HAP-1 (cell line): ENCODE measurements at regions not wholly inside any gene's neighbourhood (a gene's known extent, or its start where the extent isn't known, plus 50 kb on each side); places are given as distances from the start of the nearest gene placed in this dataset.
"Not testable (repeated sequence)": the region's sequence is repeated elsewhere in the genome, so short reads cannot be mapped to it uniquely, and the experiment has no call there.

Source experiments
- DNase-seq, 2 experiments: peaks; one replicate each; pipeline ENCODE4 v3.0.0-alpha.2; 2016 to 2020; ENCODE audit warnings: low spot score in 2 of 2
- H3K27me3 ChIP-seq: fragments of 250-450 bp; sonication (Bioruptor Pico); 2 replicates; pipeline ENCODE4 v1.5.1; 2020; ENCODE audit warnings: low read depth, mild to moderate bottlenecking, moderate library complexity
- H3K36me3 ChIP-seq: fragments of 250-450 bp; sonication (Bioruptor Pico); replicated peaks from 2 replicates; pipeline ENCODE4 v1.5.1; 2020; ENCODE audit warnings: mild to moderate bottlenecking
- H3K4me1 ChIP-seq: fragments of 250-450 bp; sonication (Bioruptor Pico); 2 replicates; pipeline ENCODE4 v1.5.1; 2020; ENCODE audit warnings: mild to moderate bottlenecking
- H3K4me3 ChIP-seq: fragments of 250-450 bp; sonication (Bioruptor Pico); 2 replicates; pipeline ENCODE4 v1.5.1; 2020; ENCODE audit warnings: mild to moderate bottlenecking, moderate library complexity
- H3K9me3 ChIP-seq: fragments of 250-450 bp; sonication (Bioruptor Pico); 2 replicates; pipeline ENCODE4 v1.5.1; 2020; ENCODE audit warnings: mild to moderate bottlenecking, moderate library complexity
- in situ Hi-C: fragments of 300-500 bp; cut with MboI; formaldehyde crosslinking; loops from 3 replicates; pipeline ENCODE4 v1.14.3; 2020; ENCODE audit warnings: low sequenced_read_pairs, inconsistent platforms, mixed read lengths

DNA sequence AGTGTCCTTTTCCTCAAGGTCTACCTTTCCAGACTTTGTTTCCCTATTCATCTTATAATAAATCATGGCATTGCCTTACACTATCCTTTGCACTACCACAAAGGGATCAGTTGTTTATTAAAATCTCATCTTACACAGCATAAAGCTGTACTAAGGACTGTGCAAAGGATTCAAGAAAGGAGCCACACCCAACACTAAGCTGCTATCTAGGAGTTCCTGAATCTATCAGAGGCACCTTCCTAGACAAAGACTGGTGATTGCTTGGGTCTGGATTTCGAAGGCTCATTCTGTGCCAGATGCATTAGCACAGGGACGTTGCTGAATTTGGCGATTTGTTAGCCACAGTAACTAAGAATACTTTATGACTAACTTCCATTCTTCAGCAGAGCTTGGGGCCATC, 412.0 kb downstream of the NUP35 start:
- H3K4me1 ChIP-seq: peaks cover 15% of the 10 kb centered on the region
- no peaks in the 10 kb centered on the region for H3K36me3 ChIP-seq
- H3K9me3 ChIP-seq: no peaks in the 10 kb centered on the region
- no peaks in the 10 kb centered on the region for H3K27me3 ChIP-seq
- DNase-seq: no peak
- no peak overlapping the region for H3K4me3 ChIP-seq
- in situ Hi-C loops: no loop called here

- no peaks in the 10 kb centered on the region for H3K27me3 ChIP-seq
- peaks cover 15% of the 10 kb centered on the region for H3K4me1 ChIP-seq
- DNase-seq: no peak
- in situ Hi-C loops: no loop called here
- no peaks in the 10 kb centered on the region for H3K36me3 ChIP-seq
- no peaks in the 10 kb centered on the region for H3K9me3 ChIP-seq
- no peak overlapping the region for H3K4me3 ChIP-seq
Observed at GRCh38 chr2:183536714-183537113, 412.5 kb downstream of the NUP35 start.

DNA sequence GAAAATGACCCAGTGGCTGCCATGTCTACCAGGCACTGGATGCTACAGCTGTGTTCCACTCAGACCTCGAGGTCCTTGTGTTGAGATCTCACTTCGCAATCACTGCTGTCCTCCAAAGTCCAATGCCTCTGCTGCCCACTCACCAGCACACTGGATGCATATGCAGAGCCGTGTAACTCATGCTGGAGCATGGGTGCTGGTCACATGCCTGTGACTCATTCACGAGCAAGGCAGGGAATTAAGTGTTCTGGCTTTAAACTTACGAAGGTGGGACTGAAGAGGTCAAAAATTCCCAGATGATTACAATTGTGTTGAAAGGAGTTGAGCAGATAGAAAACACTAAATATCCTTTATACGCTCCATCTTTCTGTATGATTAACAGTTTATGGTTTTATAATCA, 417.5 kb downstream of the NUP35 start:
- Histone ChIP-seq H3K27me3 (no peaks in the 10 kb centered on the region), H3K4me3 (no peak overlapping the region), H3K36me3 (no peaks in the 10 kb centered on the region), H3K4me1 (peaks cover 15% of the 10 kb centered on the region), H3K9me3 (no peaks in the 10 kb centered on the region)
- in situ Hi-C loops: no loop called here
- no peak for DNase-seq

DNA sequence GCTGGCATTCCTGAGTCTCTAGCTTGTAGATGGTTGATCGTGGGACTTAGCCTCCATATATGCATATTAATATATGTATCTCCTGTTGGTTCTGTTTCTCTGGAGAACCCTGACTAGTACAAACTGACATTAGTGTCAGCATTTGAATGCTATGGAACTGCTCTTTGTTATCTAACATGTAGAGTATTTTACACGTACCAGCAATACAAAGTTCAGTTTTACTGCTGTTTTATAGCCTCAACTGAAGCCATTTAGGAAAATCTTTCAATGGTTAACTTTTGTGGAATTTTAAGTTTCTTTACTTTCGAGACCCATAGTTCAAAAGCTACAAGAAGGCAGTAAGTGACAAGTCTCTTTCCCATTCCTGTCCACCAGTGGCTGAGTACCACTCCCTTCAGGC, 418.4 kb downstream of the NUP35 start:
- in situ Hi-C loops: no loop called here

DNA sequence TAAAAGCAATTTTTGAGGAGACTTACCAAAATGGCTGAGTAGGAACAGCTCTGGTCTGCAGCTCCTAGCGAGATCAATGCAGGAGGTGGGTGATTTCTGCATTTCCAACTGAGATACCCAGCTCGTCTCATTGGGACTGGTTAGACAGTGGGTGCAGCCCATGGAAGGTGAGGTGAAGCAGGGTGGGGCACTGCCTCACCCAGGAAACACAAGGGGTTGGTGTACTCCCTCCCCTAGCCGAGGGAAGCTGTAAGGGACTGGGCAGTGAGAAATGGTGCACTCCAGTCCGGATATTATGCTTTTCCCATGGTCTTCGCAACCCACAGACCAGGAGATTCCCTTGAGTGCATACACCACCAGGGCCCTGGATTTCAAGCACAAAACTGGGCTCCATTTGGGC, 419.0 kb downstream of the NUP35 start:
- in situ Hi-C loops: no loop called here
- no peak overlapping the region for H3K4me3 ChIP-seq
- no peaks in the 10 kb centered on the region for H3K9me3 ChIP-seq
- no peaks in the 10 kb centered on the region for H3K36me3 ChIP-seq
- no peak for DNase-seq
- H3K27me3 ChIP-seq: no peaks in the 10 kb centered on the region
- peaks cover 4% of the 10 kb centered on the region for H3K4me1 ChIP-seq

More for the DNA sequence above, 418.4 kb downstream of the NUP35 start:
- Histone ChIP-seq H3K36me3 (no peaks in the 10 kb centered on the region), H3K27me3 (no peaks in the 10 kb centered on the region), H3K4me1 (peaks cover 11% of the 10 kb centered on the region), H3K9me3 (no peaks in the 10 kb centered on the region), H3K4me3 (no peak overlapping the region)
- no peak for DNase-seq

DNA sequence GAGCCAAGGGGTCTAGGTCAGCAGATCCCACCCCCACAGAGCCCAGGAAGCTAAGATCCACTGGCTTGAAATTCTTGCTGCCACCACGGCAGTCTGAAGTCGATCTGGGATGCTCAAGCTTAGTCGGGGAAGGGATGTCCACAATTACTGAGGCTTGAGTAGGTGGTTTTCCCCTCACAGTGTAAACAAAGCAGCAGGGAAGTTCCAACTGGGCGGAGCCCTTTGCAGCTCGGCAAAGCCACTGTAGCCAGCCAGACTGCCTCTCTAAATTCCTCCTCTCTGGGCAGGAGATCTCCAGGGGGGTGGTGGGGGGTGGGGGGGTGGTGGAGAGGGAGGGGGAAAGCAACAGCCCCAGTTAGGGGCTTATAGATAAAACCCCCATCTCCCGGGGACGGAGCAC, 419.5 kb downstream of the NUP35 start:
- no peak for DNase-seq

DNA sequence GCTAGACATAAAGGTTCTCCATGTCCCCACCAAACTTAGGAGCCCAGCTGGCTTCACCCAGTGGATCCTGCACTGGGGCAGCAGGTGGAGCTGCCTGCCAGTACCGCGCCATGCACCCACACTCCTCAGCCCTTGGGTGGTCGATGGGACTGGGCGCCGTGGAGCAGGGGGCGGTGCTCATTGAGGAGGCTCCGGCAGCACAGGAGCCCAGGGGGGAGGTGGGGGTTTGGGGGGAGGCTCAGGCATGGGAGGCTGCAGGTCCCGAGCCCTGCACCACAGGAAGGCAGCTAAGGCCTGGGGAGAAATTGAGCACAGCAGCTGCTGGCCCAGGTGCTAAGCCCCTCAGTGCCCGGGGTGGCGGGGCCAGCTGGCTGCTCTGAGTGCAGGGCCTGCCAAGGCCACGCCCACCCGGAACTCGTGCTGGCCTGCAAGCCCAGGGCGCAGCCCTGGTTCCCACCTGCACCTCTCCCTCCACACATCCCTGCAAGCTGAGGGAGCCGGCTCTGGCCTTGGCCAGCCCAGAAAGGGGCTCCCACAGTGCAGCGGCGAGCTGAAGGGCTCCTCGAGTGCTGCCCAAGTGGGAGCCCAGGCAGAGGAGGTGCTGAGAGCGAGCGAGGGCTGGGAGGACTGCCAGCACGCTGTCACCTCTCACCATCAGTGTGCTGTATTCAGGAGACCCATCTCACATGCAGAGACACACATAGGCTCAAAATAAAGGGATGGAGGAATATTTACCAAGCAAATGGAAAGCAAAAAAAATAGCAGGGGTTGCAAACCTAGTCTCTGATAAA, 422.5 kb downstream of the NUP35 start:
- not testable (repeated sequence) for DNase-seq, H3K9me3 ChIP-seq

More for the DNA sequence above, 419.5 kb downstream of the NUP35 start:
- in situ Hi-C loops: no loop called here
- Histone ChIP-seq H3K27me3 (no peaks in the 10 kb centered on the region), H3K36me3 (no peaks in the 10 kb centered on the region), H3K9me3 (no peaks in the 10 kb centered on the region), H3K4me3 (no peak overlapping the region), H3K4me1 (no peaks in the 10 kb centered on the region; the same call in 1 of the 2 replicates)

DNA sequence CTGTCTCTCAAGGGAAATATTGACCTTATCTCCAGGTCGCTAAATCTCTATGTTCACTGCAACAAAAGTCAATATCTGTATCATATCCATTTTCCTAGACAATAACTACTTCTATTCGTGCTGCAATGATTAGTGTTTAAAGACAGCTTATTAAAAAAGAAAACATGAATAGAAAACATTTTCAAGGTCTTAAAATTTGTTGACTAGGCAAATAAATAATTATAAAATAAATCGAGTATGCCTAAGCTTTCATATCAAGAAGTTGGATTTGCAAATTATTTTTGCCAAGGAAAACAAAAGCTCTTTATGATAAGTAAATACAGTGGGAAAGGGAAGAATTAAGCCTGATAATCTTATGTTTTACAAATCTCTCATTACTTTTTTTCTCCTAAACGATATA, 428.5 kb downstream of the NUP35 start:
- Histone ChIP-seq H3K4me3 (no peak overlapping the region), H3K36me3 (no peaks in the 10 kb centered on the region), H3K4me1 (no peaks in the 10 kb centered on the region), H3K27me3 (no peaks in the 10 kb centered on the region), H3K9me3 (no peaks in the 10 kb centered on the region)
- in situ Hi-C loops: no loop called here
- DNase-seq: no peak

More for the DNA sequence above, 422.5 kb downstream of the NUP35 start:
- in situ Hi-C loops, H3K4me1 ChIP-seq, H3K36me3 ChIP-seq, H3K27me3 ChIP-seq, H3K4me3 ChIP-seq: not testable (repeated sequence)

- no peaks in the 10 kb centered on the region for H3K27me3 ChIP-seq
- H3K9me3 ChIP-seq: no peaks in the 10 kb centered on the region
- in situ Hi-C loops: no loop called here
- H3K36me3 ChIP-seq: no peaks in the 10 kb centered on the region
- no peak overlapping the region for H3K4me3 ChIP-seq
- peaks cover 14% of the 10 kb centered on the region for H3K4me1 ChIP-seq
- no peak for DNase-seq
Observed at GRCh38 chr2:183564726-183565125, 440.5 kb downstream of the NUP35 start.

- H3K27me3 ChIP-seq: no peaks in the 10 kb centered on the region
- H3K4me1 ChIP-seq: peaks cover 17% of the 10 kb centered on the region
- in situ Hi-C loops: no loop called here
- H3K36me3 ChIP-seq: no peaks in the 10 kb centered on the region
- no peak overlapping the region for H3K4me3 ChIP-seq
- DNase-seq: peak; percentile 20 to 93
- no peaks in the 10 kb centered on the region for H3K9me3 ChIP-seq
Observed at GRCh38 chr2:183575481-183575880, 451.2 kb downstream of the NUP35 start.

DNA sequence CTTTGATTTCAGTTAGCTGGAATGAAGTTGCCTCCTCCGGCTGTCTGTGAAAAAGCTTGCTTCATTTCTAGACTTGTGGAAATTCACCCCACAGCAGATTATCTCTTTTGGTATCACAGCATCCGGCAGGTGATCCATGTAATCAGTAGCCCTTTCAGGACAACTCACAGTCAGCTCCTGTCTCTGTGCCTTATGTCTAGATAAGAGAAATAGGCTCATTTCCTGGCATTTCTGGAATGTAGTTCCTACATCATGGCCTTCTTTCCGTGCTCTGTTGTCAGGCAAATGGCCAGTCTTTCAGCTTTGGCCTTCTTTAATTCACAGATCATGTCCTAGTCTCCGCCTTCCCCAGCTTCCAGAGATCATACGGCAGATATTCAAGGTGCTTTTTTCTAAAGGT, 455.4 kb downstream of the NUP35 start:
- Histone ChIP-seq H3K9me3 (no peaks in the 10 kb centered on the region), H3K27me3 (no peaks in the 10 kb centered on the region), H3K36me3 (no peaks in the 10 kb centered on the region), H3K4me3 (no peak overlapping the region), H3K4me1 (peaks cover 17% of the 10 kb centered on the region)
- in situ Hi-C loops: no loop called here
- no peak for DNase-seq

DNA sequence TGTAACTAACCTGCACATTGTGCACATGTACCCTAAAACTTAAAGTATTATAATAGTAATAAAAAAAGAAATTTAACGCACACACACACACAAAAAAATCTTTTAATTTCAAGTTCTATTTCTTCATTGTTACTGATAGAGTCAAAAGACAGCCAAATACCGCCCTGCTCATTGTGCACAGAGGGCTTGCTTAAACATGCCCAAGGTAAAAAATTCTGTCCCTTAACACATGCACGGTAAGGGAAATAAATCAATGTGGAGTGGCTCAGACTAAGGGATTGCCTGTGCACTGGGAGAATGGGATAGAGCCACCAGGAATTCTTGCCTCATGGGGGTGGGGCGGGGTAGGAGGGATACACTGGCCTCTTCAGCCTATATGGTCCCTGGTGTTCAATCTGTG, 468.0 kb downstream of the NUP35 start:
- no peak for DNase-seq
- Histone ChIP-seq H3K36me3 (no peaks in the 10 kb centered on the region), H3K4me1 (no peaks in the 10 kb centered on the region), H3K4me3 (no peak overlapping the region), H3K9me3 (no peaks in the 10 kb centered on the region), H3K27me3 (no peaks in the 10 kb centered on the region)
- in situ Hi-C loops: no loop called here

DNA sequence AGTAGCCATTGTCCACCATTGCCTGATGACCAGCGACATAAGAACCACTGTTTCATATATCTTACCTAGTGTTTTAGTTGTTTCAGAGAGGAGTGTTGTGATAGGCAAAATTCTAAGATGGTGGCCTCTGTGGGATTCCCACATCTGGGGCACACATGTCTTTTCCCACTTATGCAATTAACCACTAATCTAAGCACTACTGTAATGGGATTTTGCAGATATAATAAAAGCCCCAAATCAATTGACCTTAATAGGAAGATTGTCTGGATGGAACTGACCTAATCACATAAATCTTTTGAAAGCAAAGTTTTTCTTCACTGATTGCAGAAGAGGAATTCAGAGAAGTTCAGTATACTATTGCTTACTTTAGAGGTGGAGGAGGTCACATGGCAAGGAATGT, 469.9 kb downstream of the NUP35 start:
- no peaks in the 10 kb centered on the region for H3K36me3 ChIP-seq
- no peaks in the 10 kb centered on the region for H3K27me3 ChIP-seq
- H3K4me3 ChIP-seq: no peak overlapping the region
- no peaks in the 10 kb centered on the region for H3K9me3 ChIP-seq
- in situ Hi-C loops: no loop called here
- H3K4me1 ChIP-seq: no peaks in the 10 kb centered on the region
- DNase-seq: no peak

DNA sequence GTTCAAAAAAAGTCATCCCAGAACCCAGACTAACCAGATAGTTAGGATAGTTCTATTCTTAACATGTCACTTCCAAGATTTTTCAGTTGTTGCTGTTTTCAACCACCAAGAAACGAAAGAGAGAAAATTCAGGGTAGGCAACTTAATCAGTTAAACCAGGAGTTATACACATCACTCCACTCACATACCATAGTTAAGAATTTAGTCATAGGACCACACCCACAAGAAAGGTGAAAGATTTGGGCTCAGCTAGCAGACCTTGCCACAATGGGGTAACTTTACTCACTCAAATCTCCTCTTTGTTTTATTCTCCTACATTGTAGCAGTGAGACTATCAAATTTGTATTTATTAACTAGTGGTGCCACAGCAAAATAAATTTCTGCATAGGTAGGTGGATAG, 473.6 kb downstream of the NUP35 start:
- H3K36me3 ChIP-seq: no peaks in the 10 kb centered on the region
- in situ Hi-C loops: no loop called here
- no peaks in the 10 kb centered on the region for H3K27me3 ChIP-seq
- no peak for DNase-seq
- H3K4me1 ChIP-seq: no peaks in the 10 kb centered on the region
- H3K9me3 ChIP-seq: no peaks in the 10 kb centered on the region
- H3K4me3 ChIP-seq: no peak overlapping the region

DNA sequence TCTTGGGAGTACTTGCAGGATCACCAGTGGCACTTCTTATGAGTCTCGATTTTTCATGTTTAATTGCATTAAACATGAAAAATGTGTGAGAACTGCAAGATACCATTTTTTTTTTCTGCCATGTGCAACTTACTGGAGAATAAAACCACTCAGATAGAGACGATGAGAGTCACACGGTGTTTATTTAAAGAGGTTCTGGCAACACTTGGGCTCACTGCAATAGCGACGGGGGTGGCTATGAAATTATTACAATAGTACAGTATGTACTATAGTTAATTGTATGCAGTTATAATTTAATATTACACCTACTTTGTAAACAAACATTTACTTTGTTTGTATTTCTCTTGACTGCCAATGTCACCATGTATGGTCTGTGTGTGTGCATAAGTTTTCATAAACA, 479.8 kb downstream of the NUP35 start:
- H3K9me3 ChIP-seq: no peaks in the 10 kb centered on the region
- H3K4me3 ChIP-seq: no peak overlapping the region
- H3K36me3 ChIP-seq: no peaks in the 10 kb centered on the region
- H3K4me1 ChIP-seq: peaks cover 6% of the 10 kb centered on the region
- no peak for DNase-seq
- no peaks in the 10 kb centered on the region for H3K27me3 ChIP-seq
- in situ Hi-C loops: no loop called here
